ENCODE measurements at regions not wholly inside any gene's neighbourhood (a gene's known extent, or its start where the extent isn't known, plus 50 kb on each side); places are given as distances from the start of the nearest gene placed in this dataset.

DNA sequence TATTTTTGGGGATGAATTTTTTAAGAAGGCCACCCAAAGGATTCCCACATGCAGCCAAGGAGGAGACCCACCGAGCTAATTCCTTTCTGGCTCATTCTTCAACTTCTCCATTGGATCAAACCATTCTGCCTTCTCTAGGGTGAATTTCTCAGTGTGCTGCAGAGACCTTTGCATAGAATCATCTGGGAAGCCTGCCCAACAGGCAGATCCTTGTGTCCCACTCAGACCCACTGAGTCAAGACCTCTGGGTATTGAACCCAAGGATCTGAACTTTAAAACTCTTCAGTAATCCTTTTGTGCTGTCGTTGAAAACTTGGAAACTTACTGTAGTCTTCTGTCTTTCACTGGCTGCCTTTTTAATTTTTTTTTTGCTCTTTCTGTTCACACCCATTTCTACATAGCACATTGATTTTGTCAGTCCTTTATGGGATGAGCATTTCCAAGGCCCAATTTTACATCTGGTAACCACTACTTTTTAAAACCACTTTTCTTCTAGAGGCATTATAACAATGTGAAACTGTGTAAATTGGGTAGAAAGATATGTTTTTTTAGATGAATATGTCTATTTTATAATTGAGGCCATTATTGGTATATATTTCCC is 120.2 kb downstream of the TSN start:
- no peaks in the 10 kb centered on the region for H3K27me3 ChIP-seq (replicated peaks in 1 of 4; ENCODE audit: control extremely low read depth in 1 of 4, control insufficient read depth in 3 of 4, insufficient read depth in 4 of 4, low read length in 3 of 4)
- no peak overlapping the region for H2AFZ ChIP-seq (ENCODE audit: insufficient read depth, low read depth, low read length, poor library complexity, severe bottlenecking)
- CTCF ChIA-PET, result no interaction called here
- no peaks in the 10 kb centered on the region for H3K36me3 ChIP-seq (replicated peaks in 1 of 2; ENCODE audit: control extremely low read depth in 1 of 2, control insufficient read depth in 1 of 2, extremely low read depth in 1 of 2, insufficient read depth in 2 of 2, low read length in 1 of 2)
- H3K4me3 ChIP-seq (ENCODE audit: control extremely low read depth in 1 of 5, extremely low read depth in 1 of 5, insufficient read depth in 1 of 5, low read depth in 2 of 5, low read length in 4 of 5), result no peak overlapping the region
- Mint-ChIP-seq H3K4me3 (no peak overlapping the region), H3K27me3 (peaks cover 6% of the 10 kb centered on the region), H3K4me1 (no peaks in the 10 kb centered on the region), H3K27ac (no peak overlapping the region), H3K9me3 (ENCODE audit: insufficient read depth) (no peaks in the 10 kb centered on the region)
- no peak overlapping the region for H3K27ac ChIP-seq (ENCODE audit: low read length in 2 of 2)
- H3K4me2 ChIP-seq (replicated peaks; ENCODE audit: low read depth, low read length, poor library complexity, severe bottlenecking), result no peak overlapping the region
- H3K4me1 ChIP-seq (ENCODE audit: control insufficient read depth in 2 of 2, insufficient read depth in 2 of 2, low read length in 2 of 2), result no peaks in the 10 kb centered on the region
- peaks cover 0 to 2% (median 0%) of the 10 kb centered on the region in 3 donors for H3K9me3 ChIP-seq (ENCODE audit: control extremely low read depth in 1 of 3, control insufficient read depth in 2 of 3, insufficient read depth in 1 of 3, low read length in 2 of 3)
- 100% methylated on average over 2 of the region's 2 CpGs for WGBS (ENCODE audit: insufficient coverage)
- TF ChIP-seq EZH2 (IDR thresholded peaks at IDR 0.05; ENCODE audit: borderline replicate concordance, insufficient read depth, low read depth, low read length, poor library complexity, severe bottlenecking), result no peak
- H4K20me1 ChIP-seq (ENCODE audit: control insufficient read depth, insufficient read depth, low read length, poor library complexity, severe bottlenecking), result no peaks in the 10 kb centered on the region
- H3K79me2 ChIP-seq (ENCODE audit: control insufficient read depth, insufficient read depth, low read length), result no peaks in the 10 kb centered on the region
- DNase-seq, result no peak
- POLR2A ChIA-PET, result no interaction called here
- intact Hi-C loops (cut with micrococcal nuclease), result no loop called here
- no peak overlapping the region for H3K9ac ChIP-seq (ENCODE audit: low read length)
- no peak for ATAC-seq (ENCODE audit: low read depth)

GRCh38 chr2:121877366-121877765 is 121.9 kb downstream of the TSN start:
- no peaks in the 10 kb centered on the region for H3K27me3 ChIP-seq (replicated peaks in 1 of 4; ENCODE audit: control extremely low read depth in 1 of 4, control insufficient read depth in 3 of 4, insufficient read depth in 4 of 4, low read length in 3 of 4)
- no peaks in the 10 kb centered on the region for H3K79me2 ChIP-seq (ENCODE audit: control insufficient read depth, insufficient read depth, low read length)
- ChIA-PET POLR2A (no interaction called here), CTCF (no interaction called here)
- H3K4me2 ChIP-seq (replicated peaks; ENCODE audit: low read depth, low read length, poor library complexity, severe bottlenecking), result no peak overlapping the region
- H3K27ac Mint-ChIP-seq, result no peak overlapping the region
- no peaks in the 10 kb centered on the region for H3K9me3 Mint-ChIP-seq (ENCODE audit: insufficient read depth)
- TF ChIP-seq CTCF (IDR thresholded peaks at IDR 0.05) (no peak), EZH2 (IDR thresholded peaks at IDR 0.05; ENCODE audit: borderline replicate concordance, insufficient read depth, low read depth, low read length, poor library complexity, severe bottlenecking) (no peak)
- no peak for ATAC-seq (ENCODE audit: low read depth)
- no peaks in the 10 kb centered on the region for H3K4me1 ChIP-seq (ENCODE audit: control insufficient read depth in 2 of 2, insufficient read depth in 2 of 2, low read length in 2 of 2)
- H3K9me3 ChIP-seq (ENCODE audit: control extremely low read depth in 1 of 3, control insufficient read depth in 2 of 3, insufficient read depth in 1 of 3, low read length in 2 of 3), result peaks cover 0 to 2% (median 0%) of the 10 kb centered on the region in 3 donors
- no peak overlapping the region for H3K27ac ChIP-seq (ENCODE audit: low read length in 2 of 2)
- peaks cover 15% of the 10 kb centered on the region for H3K27me3 Mint-ChIP-seq
- H3K4me1 Mint-ChIP-seq, result no peaks in the 10 kb centered on the region
- WGBS (ENCODE audit: insufficient coverage), result no CpG with 5 or more reads among the region's 1 CpG
- no peaks in the 10 kb centered on the region for H3K36me3 ChIP-seq (replicated peaks in 1 of 2; ENCODE audit: control extremely low read depth in 1 of 2, control insufficient read depth in 1 of 2, extremely low read depth in 1 of 2, insufficient read depth in 2 of 2, low read length in 1 of 2)
- H3K4me3 Mint-ChIP-seq, result no peak overlapping the region
- DNase-seq, result no peak
- H2AFZ ChIP-seq (ENCODE audit: insufficient read depth, low read depth, low read length, poor library complexity, severe bottlenecking), result no peak overlapping the region
- no peak overlapping the region for H3K9ac ChIP-seq (ENCODE audit: low read length)
- intact Hi-C loops (cut with micrococcal nuclease), result no loop called here
- H4K20me1 ChIP-seq (ENCODE audit: control insufficient read depth, insufficient read depth, low read length, poor library complexity, severe bottlenecking), result no peaks in the 10 kb centered on the region
- no peak overlapping the region for H3K4me3 ChIP-seq (ENCODE audit: control extremely low read depth in 1 of 5, extremely low read depth in 1 of 5, insufficient read depth in 1 of 5, low read depth in 2 of 5, low read length in 4 of 5)
